DND-41 (cell line): ENCODE measurements at regions not wholly inside any gene's neighbourhood (a gene's known extent, or its start where the extent isn't known, plus 50 kb on each side); places are given as distances from the start of the nearest gene placed in this dataset.

Source experiments
- EZH2 ChIP-seq: IDR thresholded peaks from 3 replicates; pipeline ENCODE4 v1.6.1; 2012; ENCODE audit warnings: borderline replicate concordance, low read depth, mild to moderate bottlenecking, moderate library complexity, low read length, inconsistent platforms; ENCODE audit not compliant: severe bottlenecking
- TF ChIP-seq, protein P1 (sequence below): IDR thresholded peaks from 2 replicates; pipeline ENCODE4 v1.5.1; 2012; ENCODE audit warnings: borderline replicate concordance, low read length, moderate library complexity, mild to moderate bottlenecking; ENCODE audit not compliant: poor library complexity, severe bottlenecking; ENCODE audit errors: extremely low read depth

DNA sequence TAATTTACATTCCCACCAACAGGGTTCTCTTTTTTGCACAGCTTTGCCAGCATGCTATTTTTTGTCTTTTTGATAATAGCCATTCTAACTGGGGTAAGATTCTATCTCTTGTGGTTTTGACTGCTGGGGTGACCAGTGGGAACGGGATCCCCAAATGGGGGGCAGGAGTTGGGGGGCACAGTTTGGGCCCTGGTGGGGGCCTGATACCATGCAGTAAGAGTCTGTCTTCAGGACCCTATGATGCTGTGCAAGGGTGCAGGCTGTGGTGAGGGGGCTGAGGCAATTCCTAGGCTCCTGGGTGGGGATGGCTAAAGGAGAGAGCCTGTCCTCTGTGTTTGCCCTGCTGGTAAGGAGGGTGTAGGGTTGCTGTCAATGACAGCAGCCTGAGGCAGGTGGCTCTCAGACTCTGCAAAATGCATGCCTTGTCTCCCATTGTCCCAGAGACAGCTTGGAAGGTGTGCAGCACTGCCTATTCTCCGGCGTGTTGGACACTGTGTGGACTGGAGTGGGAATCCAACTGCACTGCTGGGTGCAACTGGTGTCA lies 172.7 kb upstream of the ARHGAP24 start:
- TF ChIP-seq, protein P1, sequence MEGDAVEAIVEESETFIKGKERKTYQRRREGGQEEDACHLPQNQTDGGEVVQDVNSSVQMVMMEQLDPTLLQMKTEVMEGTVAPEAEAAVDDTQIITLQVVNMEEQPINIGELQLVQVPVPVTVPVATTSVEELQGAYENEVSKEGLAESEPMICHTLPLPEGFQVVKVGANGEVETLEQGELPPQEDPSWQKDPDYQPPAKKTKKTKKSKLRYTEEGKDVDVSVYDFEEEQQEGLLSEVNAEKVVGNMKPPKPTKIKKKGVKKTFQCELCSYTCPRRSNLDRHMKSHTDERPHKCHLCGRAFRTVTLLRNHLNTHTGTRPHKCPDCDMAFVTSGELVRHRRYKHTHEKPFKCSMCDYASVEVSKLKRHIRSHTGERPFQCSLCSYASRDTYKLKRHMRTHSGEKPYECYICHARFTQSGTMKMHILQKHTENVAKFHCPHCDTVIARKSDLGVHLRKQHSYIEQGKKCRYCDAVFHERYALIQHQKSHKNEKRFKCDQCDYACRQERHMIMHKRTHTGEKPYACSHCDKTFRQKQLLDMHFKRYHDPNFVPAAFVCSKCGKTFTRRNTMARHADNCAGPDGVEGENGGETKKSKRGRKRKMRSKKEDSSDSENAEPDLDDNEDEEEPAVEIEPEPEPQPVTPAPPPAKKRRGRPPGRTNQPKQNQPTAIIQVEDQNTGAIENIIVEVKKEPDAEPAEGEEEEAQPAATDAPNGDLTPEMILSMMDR, result no peak
- TF ChIP-seq EZH2, result no peak
